ENCODE measurements at regions not wholly inside any gene's neighbourhood (a gene's known extent, or its start where the extent isn't known, plus 50 kb on each side); places are given as distances from the start of the nearest gene placed in this dataset.
"Not testable (repeated sequence)": the region's sequence is repeated elsewhere in the genome, so short reads cannot be mapped to it uniquely, and the experiment has no call there.

DNA sequence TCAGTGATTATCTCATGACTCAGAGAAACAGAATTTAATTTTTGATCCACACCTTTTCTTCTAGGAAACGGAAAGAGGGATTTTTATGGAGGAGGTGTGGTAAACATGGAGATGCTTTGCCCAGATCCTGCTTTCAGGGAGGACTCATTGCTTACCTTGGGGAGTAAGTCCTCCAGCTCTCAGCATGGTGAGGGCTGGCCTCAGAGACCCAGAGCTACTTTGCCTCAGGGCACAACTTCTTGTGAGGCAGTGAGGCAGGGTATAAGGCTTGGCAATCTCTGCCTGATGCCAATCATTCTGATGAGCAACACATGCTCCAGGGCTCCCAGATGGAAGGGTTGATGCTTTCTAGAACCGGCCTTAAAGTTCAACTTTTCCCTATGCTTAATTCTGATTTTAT is 189.9 kb upstream of the DCC start:
- Histone ChIP-seq H3K27ac (ENCODE audit: insufficient read depth, low read depth, low read length, poor library complexity, severe bottlenecking) (no peak overlapping the region), H3K4me1 (ENCODE audit: control insufficient read depth, insufficient read depth, low read length) (no peaks in the 10 kb centered on the region), H3K36me3 (ENCODE audit: control insufficient read depth, insufficient read depth, low read length) (no peaks in the 10 kb centered on the region), H3K9me3 (ENCODE audit: control insufficient read depth, low read length) (no peaks in the 10 kb centered on the region), H3K27me3 (ENCODE audit: control insufficient read depth, insufficient read depth, low read length, poor library complexity, severe bottlenecking) (no peaks in the 10 kb centered on the region), H3K4me3 (ENCODE audit: insufficient read depth, low read depth, low read length) (no peak overlapping the region)
- 94 to 96% methylated on average over 2 of the region's 2 CpGs for WGBS, 2 experiments

DNA sequence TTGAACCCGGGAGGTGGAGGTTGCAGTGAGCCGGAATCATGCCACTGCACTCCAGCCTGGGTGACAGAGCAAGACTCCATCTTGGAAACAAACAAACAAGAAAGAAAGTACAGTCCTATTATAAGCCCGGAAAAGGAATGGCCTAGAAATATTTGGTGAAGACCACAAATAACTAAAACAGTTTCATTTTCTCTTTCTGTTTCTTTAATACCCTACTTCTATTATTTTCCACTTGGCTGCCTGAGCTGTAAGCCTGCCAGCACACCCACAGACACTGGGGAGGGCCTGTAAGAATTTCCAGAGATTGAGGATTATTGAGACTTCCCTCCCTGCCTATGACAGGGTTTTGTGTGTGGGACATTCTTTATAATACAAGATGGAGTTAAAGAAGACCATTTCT is 188.0 kb upstream of the DCC start:
- Histone ChIP-seq H3K36me3 (ENCODE audit: control insufficient read depth, insufficient read depth, low read length) (no peaks in the 10 kb centered on the region), H3K9me3 (ENCODE audit: control insufficient read depth, low read length) (no peaks in the 10 kb centered on the region), H3K4me1 (ENCODE audit: control insufficient read depth, insufficient read depth, low read length) (no peaks in the 10 kb centered on the region), H3K27ac (ENCODE audit: insufficient read depth, low read depth, low read length, poor library complexity, severe bottlenecking) (no peak overlapping the region), H3K4me3 (ENCODE audit: insufficient read depth, low read depth, low read length) (no peak overlapping the region), H3K27me3 (ENCODE audit: control insufficient read depth, insufficient read depth, low read length, poor library complexity, severe bottlenecking) (no peaks in the 10 kb centered on the region)
- 88 to 92% methylated on average over 3 of the region's 3 CpGs for WGBS, 2 experiments

DNA sequence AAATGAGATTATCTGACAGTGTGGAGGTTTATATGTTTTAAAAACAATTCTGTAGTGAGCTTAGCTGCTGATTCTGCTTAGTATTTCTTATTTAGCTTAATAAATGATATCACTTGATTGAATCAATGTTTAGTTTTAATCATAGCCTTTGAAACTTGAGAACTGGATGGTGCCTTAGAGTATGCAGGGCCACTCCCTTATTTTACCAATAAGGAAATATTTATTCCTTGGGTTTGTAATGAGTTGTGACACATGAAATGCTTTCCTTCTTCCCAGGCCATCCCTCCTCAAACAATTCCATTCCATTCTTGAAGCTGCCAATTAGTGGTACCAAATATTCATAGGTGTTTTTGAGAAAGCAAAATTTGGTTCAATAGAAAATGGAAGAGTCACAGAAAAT is 183.8 kb upstream of the DCC start:
- H3K9me3 ChIP-seq (ENCODE audit: control insufficient read depth, low read length) = no peaks in the 10 kb centered on the region

GRCh38 chr18:52160636-52161035 is 179.4 kb upstream of the DCC start:
- no peaks in the 10 kb centered on the region for H3K36me3 ChIP-seq (ENCODE audit: control insufficient read depth, insufficient read depth, low read length)
- no peaks in the 10 kb centered on the region for H3K9me3 ChIP-seq (ENCODE audit: control insufficient read depth, low read length)
- no peak overlapping the region for H3K4me3 ChIP-seq (ENCODE audit: insufficient read depth, low read depth, low read length)
- H3K4me1 ChIP-seq (ENCODE audit: control insufficient read depth, insufficient read depth, low read length) = no peaks in the 10 kb centered on the region
- 85 to 91% methylated on average over 2 of the region's 2 CpGs for WGBS, 2 experiments
- H3K27ac ChIP-seq (ENCODE audit: insufficient read depth, low read depth, low read length, poor library complexity, severe bottlenecking) = no peak overlapping the region
- no peaks in the 10 kb centered on the region for H3K27me3 ChIP-seq (ENCODE audit: control insufficient read depth, insufficient read depth, low read length, poor library complexity, severe bottlenecking)

More for the DNA sequence above, 183.8 kb upstream of the DCC start:
- Histone ChIP-seq H3K4me3 (ENCODE audit: insufficient read depth, low read depth, low read length) (no peak overlapping the region), H3K27me3 (ENCODE audit: control insufficient read depth, insufficient read depth, low read length, poor library complexity, severe bottlenecking) (no peaks in the 10 kb centered on the region), H3K27ac (ENCODE audit: insufficient read depth, low read depth, low read length, poor library complexity, severe bottlenecking) (no peak overlapping the region), H3K4me1 (ENCODE audit: control insufficient read depth, insufficient read depth, low read length) (no peaks in the 10 kb centered on the region), H3K36me3 (ENCODE audit: control insufficient read depth, insufficient read depth, low read length) (no peaks in the 10 kb centered on the region)

DNA sequence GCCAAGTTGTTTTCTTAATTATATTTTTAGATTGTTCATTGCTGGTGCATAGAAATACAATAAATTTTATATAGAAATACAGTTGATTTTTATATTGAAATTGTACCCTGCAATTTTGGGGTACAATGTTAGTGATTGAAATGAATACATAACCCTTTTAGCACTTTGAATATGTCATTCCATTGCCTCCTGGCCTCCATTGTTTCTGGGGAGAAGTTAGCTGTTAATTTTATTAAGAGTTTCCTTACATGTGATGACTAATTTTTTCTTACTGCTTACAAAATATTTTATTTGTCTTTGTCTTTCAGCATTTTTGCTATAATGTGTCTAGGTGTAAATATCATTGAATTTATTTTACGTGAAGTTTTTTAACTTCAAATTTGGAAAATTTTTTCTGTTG is 176.5 kb upstream of the DCC start:
- WGBS, 2 experiments = 100% methylated on average over 1 of the region's 1 CpG; no CpG with 5 or more reads in 1 of the 2 experiments
- H3K4me1 ChIP-seq (ENCODE audit: control insufficient read depth, insufficient read depth, low read length) = no peaks in the 10 kb centered on the region
- no peaks in the 10 kb centered on the region for H3K27me3 ChIP-seq (ENCODE audit: control insufficient read depth, insufficient read depth, low read length, poor library complexity, severe bottlenecking)
- H3K36me3 ChIP-seq (ENCODE audit: control insufficient read depth, insufficient read depth, low read length) = no peaks in the 10 kb centered on the region
- no peak overlapping the region for H3K27ac ChIP-seq (ENCODE audit: insufficient read depth, low read depth, low read length, poor library complexity, severe bottlenecking)
- no peak overlapping the region for H3K4me3 ChIP-seq (ENCODE audit: insufficient read depth, low read depth, low read length)
- H3K9me3 ChIP-seq (ENCODE audit: control insufficient read depth, low read length) = no peaks in the 10 kb centered on the region

DNA sequence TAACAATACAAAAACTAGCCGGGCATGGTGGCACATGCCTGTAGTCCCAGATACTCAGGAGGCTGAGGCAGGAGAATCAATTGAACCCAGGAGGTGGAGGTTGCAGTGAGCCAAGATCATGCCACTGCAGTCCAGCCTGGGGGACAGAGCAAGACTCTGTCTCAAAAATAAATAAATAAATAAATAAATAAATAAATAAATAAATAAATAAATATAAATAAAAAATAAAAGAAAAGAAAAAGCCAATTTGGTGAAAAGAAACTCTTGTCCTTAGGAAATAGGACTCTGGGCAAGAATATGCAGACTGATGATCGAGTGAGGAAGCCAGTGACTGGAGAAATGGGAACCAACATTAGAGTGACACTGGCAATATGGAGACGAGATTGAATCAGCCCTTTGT is 171.9 kb upstream of the DCC start:
- WGBS, 2 experiments = 92 to 95% methylated on average over 3 of the region's 3 CpGs
- H3K9me3 ChIP-seq (ENCODE audit: control insufficient read depth, low read length); H3K4me3 ChIP-seq (ENCODE audit: insufficient read depth, low read depth, low read length); H3K27ac ChIP-seq (ENCODE audit: insufficient read depth, low read depth, low read length, poor library complexity, severe bottlenecking); H3K36me3 ChIP-seq (ENCODE audit: control insufficient read depth, insufficient read depth, low read length); H3K4me1 ChIP-seq (ENCODE audit: control insufficient read depth, insufficient read depth, low read length); H3K27me3 ChIP-seq (ENCODE audit: control insufficient read depth, insufficient read depth, low read length, poor library complexity, severe bottlenecking): not testable (repeated sequence)

GRCh38 chr18:52174220-52174619 is 165.8 kb upstream of the DCC start:
- no peak overlapping the region for H3K27ac ChIP-seq (ENCODE audit: insufficient read depth, low read depth, low read length, poor library complexity, severe bottlenecking)
- H3K4me1 ChIP-seq (ENCODE audit: control insufficient read depth, insufficient read depth, low read length) = no peaks in the 10 kb centered on the region
- no peaks in the 10 kb centered on the region for H3K27me3 ChIP-seq (ENCODE audit: control insufficient read depth, insufficient read depth, low read length, poor library complexity, severe bottlenecking)
- no peaks in the 10 kb centered on the region for H3K36me3 ChIP-seq (ENCODE audit: control insufficient read depth, insufficient read depth, low read length)
- no peak overlapping the region for H3K4me3 ChIP-seq (ENCODE audit: insufficient read depth, low read depth, low read length)
- no peaks in the 10 kb centered on the region for H3K9me3 ChIP-seq (ENCODE audit: control insufficient read depth, low read length)
- 88 to 100% methylated on average over 1 of the region's 1 CpG for WGBS, 2 experiments

GRCh38 chr18:52175406-52175805 is 164.6 kb upstream of the DCC start:
- Histone ChIP-seq H3K36me3 (ENCODE audit: control insufficient read depth, insufficient read depth, low read length) (no peaks in the 10 kb centered on the region), H3K9me3 (ENCODE audit: control insufficient read depth, low read length) (no peaks in the 10 kb centered on the region), H3K27me3 (ENCODE audit: control insufficient read depth, insufficient read depth, low read length, poor library complexity, severe bottlenecking) (no peaks in the 10 kb centered on the region), H3K4me3 (ENCODE audit: insufficient read depth, low read depth, low read length) (no peak overlapping the region), H3K4me1 (ENCODE audit: control insufficient read depth, insufficient read depth, low read length) (no peaks in the 10 kb centered on the region), H3K27ac (ENCODE audit: insufficient read depth, low read depth, low read length, poor library complexity, severe bottlenecking) (no peak overlapping the region)
- WGBS, 2 experiments = 89 to 100% methylated on average over 1 of the region's 1 CpG

DNA sequence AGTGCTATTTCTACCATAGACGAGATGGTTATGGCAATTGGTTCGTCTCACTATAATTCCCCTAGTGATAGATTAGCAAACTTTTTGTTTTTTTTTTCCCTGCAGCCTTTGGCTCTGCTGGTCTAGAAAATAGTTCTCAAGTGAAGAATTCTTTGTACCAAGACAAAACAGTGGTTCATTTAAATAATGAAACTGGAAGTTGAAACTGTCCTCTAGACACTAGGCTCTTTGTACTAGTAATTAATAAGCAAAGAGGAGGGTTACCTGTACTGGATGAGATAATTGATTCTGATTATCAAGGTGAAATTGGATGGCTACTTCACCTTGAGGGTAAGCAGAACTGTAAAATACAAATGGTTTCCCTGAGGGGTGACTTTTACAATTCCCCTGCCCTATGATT is 156.9 kb upstream of the DCC start:
- no peaks in the 10 kb centered on the region for H3K27me3 ChIP-seq (ENCODE audit: control insufficient read depth, insufficient read depth, low read length, poor library complexity, severe bottlenecking)
- 98 to 100% methylated on average over 2 of the region's 2 CpGs for WGBS, 2 experiments

GRCh38 chr18:52190195-52190594 is 149.8 kb upstream of the DCC start:
- Histone ChIP-seq H3K4me1 (ENCODE audit: control insufficient read depth, insufficient read depth, low read length) (peaks cover 10% of the 10 kb centered on the region), H3K4me3 (ENCODE audit: insufficient read depth, low read depth, low read length) (no peak overlapping the region), H3K9me3 (ENCODE audit: control insufficient read depth, low read length) (no peaks in the 10 kb centered on the region), H3K27ac (ENCODE audit: insufficient read depth, low read depth, low read length, poor library complexity, severe bottlenecking) (no peak overlapping the region), H3K27me3 (ENCODE audit: control insufficient read depth, insufficient read depth, low read length, poor library complexity, severe bottlenecking) (no peaks in the 10 kb centered on the region), H3K36me3 (ENCODE audit: control insufficient read depth, insufficient read depth, low read length) (no peaks in the 10 kb centered on the region)
- WGBS, 2 experiments = 90 to 99% methylated on average over 3 of the region's 3 CpGs

More for the DNA sequence above, 156.9 kb upstream of the DCC start:
- H3K36me3 ChIP-seq (ENCODE audit: control insufficient read depth, insufficient read depth, low read length) = no peaks in the 10 kb centered on the region
- no peaks in the 10 kb centered on the region for H3K9me3 ChIP-seq (ENCODE audit: control insufficient read depth, low read length)
- H3K27ac ChIP-seq (ENCODE audit: insufficient read depth, low read depth, low read length, poor library complexity, severe bottlenecking) = no peak overlapping the region
- no peak overlapping the region for H3K4me3 ChIP-seq (ENCODE audit: insufficient read depth, low read depth, low read length)
- no peaks in the 10 kb centered on the region for H3K4me1 ChIP-seq (ENCODE audit: control insufficient read depth, insufficient read depth, low read length)

GRCh38 chr18:52190631-52191030 is 149.4 kb upstream of the DCC start:
- Histone ChIP-seq H3K27me3 (ENCODE audit: control insufficient read depth, insufficient read depth, low read length, poor library complexity, severe bottlenecking) (no peaks in the 10 kb centered on the region), H3K36me3 (ENCODE audit: control insufficient read depth, insufficient read depth, low read length) (no peaks in the 10 kb centered on the region), H3K9me3 (ENCODE audit: control insufficient read depth, low read length) (no peaks in the 10 kb centered on the region), H3K27ac (ENCODE audit: insufficient read depth, low read depth, low read length, poor library complexity, severe bottlenecking) (no peak overlapping the region), H3K4me1 (ENCODE audit: control insufficient read depth, insufficient read depth, low read length) (peaks cover 10% of the 10 kb centered on the region), H3K4me3 (ENCODE audit: insufficient read depth, low read depth, low read length) (no peak overlapping the region)
- WGBS, 2 experiments = 12 to 21% methylated on average over 5 of the region's 5 CpGs

All from ectodermal cell (in vitro differentiated cells).